H9 (cell line): ENCODE measurements at regions not wholly inside any gene's neighbourhood (a gene's known extent, or its start where the extent isn't known, plus 50 kb on each side); places are given as distances from the start of the nearest gene placed in this dataset.

Experiments
- DNase-seq: peaks from one replicate; pipeline ENCODE4 v3.0.0-alpha.2; 2017
- H2AFZ ChIP-seq: one replicate; pipeline ENCODE4 v1.6.1; 2013; ENCODE audit warnings: mild to moderate bottlenecking, low read length, control low read depth, moderate library complexity
- H2AK5ac ChIP-seq: 2 replicates; pipeline ENCODE4 v1.6.1; 2013; ENCODE audit warnings: low read length, control low read depth, mixed read lengths; ENCODE audit not compliant: insufficient read length
- H2BK120ac ChIP-seq: one replicate; pipeline ENCODE4 v1.6.1; 2013; ENCODE audit warnings: low read depth, mild to moderate bottlenecking, low read length, control low read depth, inconsistent platforms; ENCODE audit not compliant: poor library complexity, severe bottlenecking
- H2BK12ac ChIP-seq: 2 replicates; pipeline ENCODE4 v1.6.1; 2013; ENCODE audit warnings: low read length, control low read depth, mixed read lengths, low read depth; ENCODE audit not compliant: insufficient read length
- H2BK15ac ChIP-seq: 2 replicates; pipeline ENCODE4 v1.6.1; 2013; ENCODE audit warnings: low read depth, low read length, control low read depth
- H2BK20ac ChIP-seq: one replicate; pipeline ENCODE4 v1.6.1; 2013; ENCODE audit warnings: low read depth, mild to moderate bottlenecking, low read length, control low read depth, inconsistent platforms; ENCODE audit not compliant: poor library complexity, severe bottlenecking
- H2BK5ac ChIP-seq: 2 replicates; pipeline ENCODE4 v1.6.1; 2013; ENCODE audit warnings: low read length, control low read depth, mixed read lengths; ENCODE audit not compliant: insufficient read length
- H3K14ac ChIP-seq: 2 replicates; pipeline ENCODE4 v1.6.1; 2013; ENCODE audit warnings: low read length, control low read depth; ENCODE audit not compliant: insufficient read depth
- H3K18ac ChIP-seq: 2 replicates; pipeline ENCODE4 v1.6.1; 2013; ENCODE audit warnings: low read depth, mild to moderate bottlenecking, mixed read lengths, low read length, control low read depth; ENCODE audit not compliant: insufficient read length
- H3K23ac ChIP-seq: 2 replicates; pipeline ENCODE4 v1.6.1; 2013; ENCODE audit warnings: low read length, control low read depth, mixed read lengths, low read depth; ENCODE audit not compliant: insufficient read length
- H3K23me2 ChIP-seq: 2 replicates; pipeline ENCODE4 v1.6.1; 2013; ENCODE audit warnings: low read depth, mild to moderate bottlenecking, mixed read lengths, low read length, control low read depth; ENCODE audit not compliant: insufficient read length, poor library complexity, severe bottlenecking
- H3K27ac ChIP-seq: 2 replicates; pipeline ENCODE4 v1.5.1; 2013; ENCODE audit warnings: low read length, control low read depth, mixed read lengths, low read depth; ENCODE audit not compliant: insufficient read length
- H3K27me3 ChIP-seq: 2 replicates; pipeline ENCODE4 v1.6.1; 2013; ENCODE audit warnings: low read length, control low read depth, inconsistent platforms; ENCODE audit not compliant: insufficient read depth
- H3K4ac ChIP-seq: 2 replicates; pipeline ENCODE4 v1.6.1; 2013; ENCODE audit warnings: low read depth, mild to moderate bottlenecking, control low read depth, inconsistent platforms, low read length, moderate library complexity
- H3K4me1 ChIP-seq: 2 replicates; pipeline ENCODE4 v1.6.1; 2013; ENCODE audit warnings: low read length, control low read depth, inconsistent platforms; ENCODE audit not compliant: insufficient read depth
- H3K4me2 ChIP-seq: 2 replicates; pipeline ENCODE4 v1.6.1; 2013; ENCODE audit warnings: low read length, control low read depth, mixed read lengths; ENCODE audit not compliant: insufficient read length, insufficient read depth
- H3K56ac ChIP-seq: 2 replicates; pipeline ENCODE4 v1.6.1; 2013; ENCODE audit warnings: low read depth, mild to moderate bottlenecking, mixed read lengths, low read length, control low read depth; ENCODE audit not compliant: insufficient read length
- H3K79me1 ChIP-seq: 2 replicates; pipeline ENCODE4 v1.6.1; 2013; ENCODE audit warnings: low read depth, mild to moderate bottlenecking, moderate library complexity, low read length, control low read depth, inconsistent platforms; ENCODE audit not compliant: insufficient read depth, poor library complexity, severe bottlenecking
- H3K79me2 ChIP-seq: 2 replicates; pipeline ENCODE4 v1.6.1; 2013; ENCODE audit warnings: low read length, control low read depth, inconsistent platforms; ENCODE audit not compliant: insufficient read depth
- H3K9ac ChIP-seq: 2 replicates; pipeline ENCODE4 v1.6.1; 2013; ENCODE audit warnings: low read length, control low read depth, mixed read lengths; ENCODE audit not compliant: insufficient read length; ENCODE audit errors: extremely low read depth
- H3K9me3 ChIP-seq: one replicate; pipeline ENCODE4 v1.6.1; 2013; ENCODE audit warnings: low read depth, low read length, inconsistent platforms; ENCODE audit not compliant: control insufficient read depth
- H3T11ph ChIP-seq: one replicate; pipeline ENCODE4 v1.6.1; 2013; ENCODE audit warnings: mild to moderate bottlenecking, low read length, control low read depth, inconsistent platforms
- H4K20me1 ChIP-seq: one replicate; pipeline ENCODE4 v1.6.1; 2013; ENCODE audit not compliant: control insufficient read depth, insufficient read length, insufficient read depth
- H4K5ac ChIP-seq: 2 replicates; pipeline ENCODE4 v1.6.1; 2013; ENCODE audit warnings: low read depth, mild to moderate bottlenecking, mixed read lengths, low read length, control low read depth; ENCODE audit not compliant: insufficient read length
- H4K8ac ChIP-seq: replicated peaks from 2 replicates; pipeline ENCODE4 v1.6.1; 2013; ENCODE audit warnings: low read length, control low read depth, mixed read lengths, low read depth; ENCODE audit not compliant: insufficient read length
- H4K91ac ChIP-seq: 2 replicates; pipeline ENCODE4 v1.6.1; 2013; ENCODE audit warnings: low read depth, mild to moderate bottlenecking, moderate library complexity, mixed read lengths, low read length, control low read depth; ENCODE audit not compliant: insufficient read length
- H3K27ac Mint-ChIP-seq, 3 experiments: 2 replicates in 2 of 3; 3 replicates in 1 of 3; pipeline ENCODE4 v1.8.0; 2020 to 2021; ENCODE audit warnings: mixed read lengths in 3 of 3, mild to moderate bottlenecking in 1 of 3, moderate library complexity in 1 of 3
- H3K27me3 Mint-ChIP-seq: 2 replicates; pipeline ENCODE4 v1.8.0; 2021; ENCODE audit warnings: low read depth, mild to moderate bottlenecking, moderate library complexity, mixed read lengths
- H3K36me3 Mint-ChIP-seq, 3 experiments: 2 replicates in 2 of 3; 3 replicates in 1 of 3; pipeline ENCODE4 v1.8.0; 2020 to 2021; ENCODE audit warnings: low read depth in 3 of 3, mixed read lengths in 3 of 3; ENCODE audit not compliant: insufficient read depth in 1 of 3
- H3K4me1 Mint-ChIP-seq, 2 experiments: 2 replicates each; pipeline ENCODE4 v1.8.0; 2020; ENCODE audit warnings: mixed read lengths in 2 of 2
- H3K4me3 Mint-ChIP-seq, 2 experiments: 2 replicates in 1 of 2; 3 replicates in 1 of 2; pipeline ENCODE4 v1.8.0; 2020 to 2021; ENCODE audit warnings: mild to moderate bottlenecking in 2 of 2, mixed read lengths in 2 of 2, moderate library complexity in 1 of 2
- H3K9me3 Mint-ChIP-seq, 2 experiments: 2 replicates in 1 of 2; 3 replicates in 1 of 2; pipeline ENCODE4 v1.8.0; 2020; ENCODE audit warnings: mild to moderate bottlenecking in 2 of 2, mixed read lengths in 2 of 2, moderate library complexity in 1 of 2
- WGBS: extraction: QIAGEN DNeasy Blood & Tissue Kit; methylation state at CpG from one replicate; pipeline ENCODE4 v1.1.7; 2013; ENCODE audit warnings: missing lambda C conversion rate, low lambda C conversion rate, mixed read lengths; ENCODE audit not compliant: insufficient read length; ENCODE audit errors: extremely low coverage; 5-methylcytosine and 5-hydroxymethylcytosine counted together
- TF ChIP-seq, protein P1 (sequence below): fragments of 200-600 bp; sonication (generic); conservative IDR thresholded peaks from 3 replicates; pipeline ENCODE4 v1.8.0; 2021; ENCODE audit warnings: antibody characterized with exemption, mild to moderate bottlenecking

DNA sequence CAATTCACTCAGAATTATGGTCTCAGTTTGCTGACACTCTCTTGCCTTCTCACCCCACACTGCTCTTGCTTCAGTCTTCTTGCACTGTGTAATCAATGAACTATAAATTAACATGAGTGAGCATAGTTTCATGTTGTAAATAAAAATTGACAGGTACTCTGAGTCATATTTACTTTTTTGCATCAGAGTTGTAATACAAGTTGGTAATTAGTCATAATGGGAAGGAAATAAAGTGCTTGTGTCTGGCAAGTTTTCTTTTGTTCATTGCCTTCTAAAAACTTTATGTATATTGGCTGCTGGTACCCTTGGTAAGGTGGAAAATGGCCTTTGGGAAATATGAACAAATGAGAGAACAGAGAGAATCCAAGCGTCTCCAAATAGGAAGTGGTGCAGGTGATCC is 169.3 kb upstream of the MAGI2 start:
- Histone ChIP-seq H3K27me3 (no peaks in the 10 kb centered on the region), H3K79me1 (no peaks in the 10 kb centered on the region), H3K4me1 (no peaks in the 10 kb centered on the region), H4K91ac (no peak overlapping the region), H3K79me2 (no peaks in the 10 kb centered on the region), H3K27ac (no peak overlapping the region), H3K18ac (no peak overlapping the region), H2BK5ac (no peak overlapping the region), H3K9ac (no peak overlapping the region), H4K20me1 (no peaks in the 10 kb centered on the region), H2BK120ac (no peak overlapping the region), H4K8ac (no peak overlapping the region), H2BK20ac (no peak overlapping the region), H3K4ac (no peak overlapping the region), H3T11ph (no peak overlapping the region), H2AFZ (no peak overlapping the region), H2BK15ac (no peak overlapping the region), H3K4me2 (no peak overlapping the region), H4K5ac (no peak overlapping the region), H3K23ac (no peak overlapping the region), H2BK12ac (no peak overlapping the region), H3K9me3 (no peaks in the 10 kb centered on the region), H3K14ac (no peak overlapping the region), H2AK5ac (no peak overlapping the region), H3K56ac (no peak overlapping the region), H3K23me2 (no peaks in the 10 kb centered on the region)
- Mint-ChIP-seq H3K27me3 (no peaks in the 10 kb centered on the region), H3K4me1 (no peaks in the 10 kb centered on the region), H3K4me3 (no peak overlapping the region), H3K27ac (no peak overlapping the region; a peak in 1 of 7 replicates), H3K36me3 (no peaks in the 10 kb centered on the region), H3K9me3 (no peaks in the 10 kb centered on the region)
- DNase-seq: no peak
- TF ChIP-seq, protein P1, sequence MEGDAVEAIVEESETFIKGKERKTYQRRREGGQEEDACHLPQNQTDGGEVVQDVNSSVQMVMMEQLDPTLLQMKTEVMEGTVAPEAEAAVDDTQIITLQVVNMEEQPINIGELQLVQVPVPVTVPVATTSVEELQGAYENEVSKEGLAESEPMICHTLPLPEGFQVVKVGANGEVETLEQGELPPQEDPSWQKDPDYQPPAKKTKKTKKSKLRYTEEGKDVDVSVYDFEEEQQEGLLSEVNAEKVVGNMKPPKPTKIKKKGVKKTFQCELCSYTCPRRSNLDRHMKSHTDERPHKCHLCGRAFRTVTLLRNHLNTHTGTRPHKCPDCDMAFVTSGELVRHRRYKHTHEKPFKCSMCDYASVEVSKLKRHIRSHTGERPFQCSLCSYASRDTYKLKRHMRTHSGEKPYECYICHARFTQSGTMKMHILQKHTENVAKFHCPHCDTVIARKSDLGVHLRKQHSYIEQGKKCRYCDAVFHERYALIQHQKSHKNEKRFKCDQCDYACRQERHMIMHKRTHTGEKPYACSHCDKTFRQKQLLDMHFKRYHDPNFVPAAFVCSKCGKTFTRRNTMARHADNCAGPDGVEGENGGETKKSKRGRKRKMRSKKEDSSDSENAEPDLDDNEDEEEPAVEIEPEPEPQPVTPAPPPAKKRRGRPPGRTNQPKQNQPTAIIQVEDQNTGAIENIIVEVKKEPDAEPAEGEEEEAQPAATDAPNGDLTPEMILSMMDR: no peak
- WGBS: no CpG with 5 or more reads among the region's 1 CpG
